C4-2B (cell line): ENCODE measurements at regions not wholly inside any gene's neighbourhood (a gene's known extent, or its start where the extent isn't known, plus 50 kb on each side); places are given as distances from the start of the nearest gene placed in this dataset.

Source experiments
- H3K27ac ChIP-seq: fragments of 450-650 bp; 2 replicates; pipeline ENCODE4 v1.5.1; 2017
- CTCF ChIP-seq: fragments of 450-650 bp; conservative IDR thresholded peaks from 2 replicates; pipeline ENCODE4 v1.5.1; 2017; ENCODE audit warnings: mild to moderate bottlenecking
- ZFX ChIP-seq: fragments of 450-650 bp; IDR thresholded peaks from 2 replicates; pipeline ENCODE4 v1.6.1; 2017

GRCh38 chr4:12884846-12885796 is 599.0 kb downstream of the RAB28 start:
- TF ChIP-seq ZFX = no peak
- no peak for TF ChIP-seq CTCF
- H3K27ac ChIP-seq = no peak overlapping the region

DNA sequence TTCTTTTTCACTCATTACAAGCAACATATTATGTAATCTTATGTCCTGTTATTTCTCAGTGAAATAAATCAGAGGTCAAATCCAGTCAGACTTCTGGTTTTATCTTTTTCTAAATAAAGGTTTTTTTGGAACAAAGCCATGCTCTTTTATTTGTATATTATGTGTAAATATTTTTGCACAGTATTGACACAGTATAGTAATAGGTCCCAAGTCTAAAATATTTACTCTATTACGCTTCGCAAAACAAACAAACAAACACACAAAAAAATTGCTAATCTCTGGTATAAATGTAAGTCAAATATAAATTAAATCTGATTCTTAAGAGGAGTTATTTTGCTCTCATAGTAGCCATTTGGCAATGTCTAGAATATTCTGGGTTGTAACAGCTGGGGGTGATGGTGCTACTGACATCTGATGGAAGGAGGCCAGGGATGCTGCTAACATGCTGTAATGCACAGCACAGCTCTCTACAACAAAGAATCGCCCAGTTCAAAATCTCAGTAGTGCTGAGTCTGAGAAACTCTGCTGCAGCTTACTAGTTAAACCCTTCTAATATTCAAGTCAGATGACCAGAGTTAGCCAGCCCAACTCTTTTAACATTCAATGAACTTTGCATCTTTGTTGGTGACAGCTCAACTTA is 602.1 kb downstream of the RAB28 start:
- TF ChIP-seq ZFX (no peak), CTCF (no peak)

GRCh38 chr4:12880844-12881243 is 603.3 kb downstream of the RAB28 start:
- no peak for TF ChIP-seq CTCF
- no peak for TF ChIP-seq ZFX
- H3K27ac ChIP-seq = no peak overlapping the region

More for the DNA sequence above, 602.1 kb downstream of the RAB28 start:
- H3K27ac ChIP-seq = no peak overlapping the region

- TF ChIP-seq CTCF = no peak
- no peak for TF ChIP-seq ZFX
- H3K27ac ChIP-seq = no peak overlapping the region
These were observed 604.6 kb downstream of the RAB28 start for GRCh38 chr4:12879496-12879895.

DNA sequence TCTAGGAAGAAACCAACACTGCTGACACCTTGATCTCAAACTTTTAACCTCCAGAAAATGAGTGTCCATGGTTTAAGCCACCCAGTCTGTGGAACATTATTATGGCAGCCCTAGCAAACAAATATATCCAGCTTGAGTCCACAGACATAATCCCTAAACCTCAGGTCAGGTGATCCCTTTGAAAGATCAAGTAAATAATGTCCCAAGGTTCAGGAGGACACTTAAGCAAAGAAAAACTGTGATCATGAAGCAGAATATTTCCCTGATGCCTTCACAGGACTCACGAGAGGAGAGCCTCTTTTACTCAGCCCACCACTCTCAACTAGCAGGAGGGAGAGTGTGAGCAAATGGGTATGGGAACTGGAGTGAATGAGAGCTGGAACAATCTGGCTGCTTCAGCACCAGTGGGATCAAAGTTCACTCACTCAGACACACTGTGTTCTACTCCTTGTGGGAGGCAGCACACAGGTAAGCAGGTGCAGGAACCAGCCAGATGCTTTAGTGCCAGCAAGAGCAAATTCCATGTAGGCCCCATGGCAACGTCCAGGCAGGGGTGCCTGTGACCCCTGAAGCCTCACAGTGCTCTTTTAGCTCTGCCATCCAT is 608.4 kb downstream of the RAB28 start:
- TF ChIP-seq ZFX (no peak), CTCF (no peak)
- H3K27ac ChIP-seq = no peak overlapping the region

DNA sequence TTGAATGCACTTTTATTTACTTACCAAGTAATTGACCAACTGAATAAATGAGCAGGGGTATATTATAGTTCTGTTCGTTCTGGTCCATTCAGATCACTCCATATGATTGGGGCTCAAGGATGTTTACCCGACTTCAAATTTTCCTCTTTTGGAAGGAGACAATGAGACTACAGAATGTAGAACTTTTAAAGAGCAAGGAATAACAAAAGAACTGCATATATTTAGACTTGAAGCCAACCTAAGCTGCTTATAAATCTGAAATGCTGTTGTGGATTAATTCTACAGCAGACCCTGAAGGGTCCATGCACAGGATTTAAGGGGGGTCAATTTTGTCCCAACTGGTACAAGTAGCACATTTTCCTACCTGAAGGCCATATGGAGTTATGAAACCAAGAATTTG is 610.8 kb downstream of the RAB28 start:
- TF ChIP-seq ZFX = no peak
- no peak for TF ChIP-seq CTCF

DNA sequence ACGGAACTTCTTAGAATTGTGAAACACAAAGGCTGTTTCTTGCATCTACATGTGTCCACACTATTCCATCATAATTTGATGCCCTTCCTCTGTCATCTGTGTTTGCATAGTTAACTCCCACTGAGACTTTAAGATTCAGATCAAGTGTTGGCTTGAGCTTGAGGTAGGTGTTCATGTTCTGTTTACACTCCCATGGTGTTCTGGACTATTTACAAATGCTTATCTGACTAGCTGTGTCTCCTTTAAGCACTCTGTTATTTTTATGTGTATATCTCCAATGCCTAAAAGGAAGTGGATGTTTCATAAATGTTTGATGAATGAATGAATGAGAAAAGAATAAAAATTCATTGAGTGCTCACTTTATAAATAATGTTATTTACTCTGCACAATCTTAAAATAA is 622.7 kb downstream of the RAB28 start:
- H3K27ac ChIP-seq = no peak overlapping the region
- no peak for TF ChIP-seq CTCF
- TF ChIP-seq ZFX = no peak

More for the DNA sequence above, 610.8 kb downstream of the RAB28 start:
- no peak overlapping the region for H3K27ac ChIP-seq
